Neural progenitor cell (in vitro differentiated cells): ENCODE measurements at regions not wholly inside any gene's neighbourhood (a gene's known extent, or its start where the extent isn't known, plus 50 kb on each side); places are given as distances from the start of the nearest gene placed in this dataset.

Source experiments
- DNase-seq: peaks from one replicate; pipeline ENCODE4 v3.0.0-alpha.2; 2016; ENCODE audit warnings: low spot score
- H2AFZ ChIP-seq: fragments of 200-600 bp; sonication (generic); replicated peaks from 2 replicates; pipeline ENCODE4 v1.6.1; 2016; ENCODE audit warnings: antibody characterized with exemption
- H3F3A ChIP-seq: fragments of 200-600 bp; sonication (generic); 2 replicates; pipeline ENCODE4 v1.6.1; 2016; ENCODE audit warnings: antibody characterized with exemption, low read depth
- H3K27ac ChIP-seq: fragments of 200-600 bp; sonication (generic); 2 replicates; pipeline ENCODE4 v1.5.1; 2016; ENCODE audit warnings: mild to moderate bottlenecking
- H3K27me3 ChIP-seq: fragments of 200-600 bp; sonication (generic); 2 replicates; pipeline ENCODE4 v1.6.1; 2016; ENCODE audit warnings: mild to moderate bottlenecking, moderate library complexity
- H3K36me3 ChIP-seq: fragments of 200-600 bp; sonication (generic); 2 replicates; pipeline ENCODE4 v1.5.1; 2016
- H3K4me1 ChIP-seq: fragments of 200-600 bp; sonication (generic); 2 replicates; pipeline ENCODE4 v1.6.1; 2016; ENCODE audit warnings: mixed run types
- H3K4me2 ChIP-seq: fragments of 200-600 bp; sonication (generic); 2 replicates; pipeline ENCODE4 v1.6.1; 2016
- H3K4me3 ChIP-seq: fragments of 200-600 bp; sonication (generic); 2 replicates; pipeline ENCODE4 v1.5.1; 2016
- H3K79me2 ChIP-seq: fragments of 200-600 bp; sonication (generic); 2 replicates; pipeline ENCODE4 v1.6.1; 2016; ENCODE audit warnings: low read depth
- H3K9ac ChIP-seq: fragments of 200-600 bp; sonication (generic); 2 replicates; pipeline ENCODE4 v1.6.1; 2016
- H3K9me3 ChIP-seq: fragments of 200-600 bp; sonication (generic); 2 replicates; pipeline ENCODE4 v1.5.1; 2016; ENCODE audit warnings: low read depth
- H4K20me1 ChIP-seq: fragments of 200-600 bp; sonication (generic); 2 replicates; pipeline ENCODE4 v1.6.1; 2016; ENCODE audit warnings: low read depth
- H3K27ac Mint-ChIP-seq: 3 replicates; pipeline ENCODE4 v1.8.0; 2021; ENCODE audit warnings: mixed read lengths
- H3K27me3 Mint-ChIP-seq: 2 replicates; pipeline ENCODE4 v1.8.0; 2022; ENCODE audit warnings: low read depth, mild to moderate bottlenecking, inconsistent platforms, moderate library complexity, mixed read lengths; ENCODE audit not compliant: insufficient read depth
- H3K36me3 Mint-ChIP-seq: 3 replicates; pipeline ENCODE4 v1.8.0; 2021; ENCODE audit warnings: mixed read lengths
- H3K4me1 Mint-ChIP-seq: 3 replicates; pipeline ENCODE4 v1.8.0; 2021; ENCODE audit warnings: mixed read lengths
- H3K4me3 Mint-ChIP-seq: 3 replicates; pipeline ENCODE4 v1.8.0; 2021; ENCODE audit warnings: mild to moderate bottlenecking, moderate library complexity, mixed read lengths
- H3K9me3 Mint-ChIP-seq: 3 replicates; pipeline ENCODE4 v1.8.0; 2020; ENCODE audit warnings: mixed read lengths
- EZH2 ChIP-seq: fragments of 200-600 bp; sonication (generic); IDR thresholded peaks from 2 replicates; pipeline ENCODE4 v1.6.1; 2017; ENCODE audit warnings: antibody characterized with exemption, mild to moderate bottlenecking, moderate library complexity
- EZH2phosphoT487 ChIP-seq: fragments of 200-600 bp; sonication (generic); IDR thresholded peaks from 2 replicates; pipeline ENCODE4 v1.6.1; 2017; ENCODE audit warnings: antibody characterized with exemption
- TF ChIP-seq, protein P1 (sequence below): fragments of 200-600 bp; sonication (generic); IDR thresholded peaks from 2 replicates; pipeline ENCODE4 v1.5.1; 2017; ENCODE audit warnings: antibody characterized with exemption, mild to moderate bottlenecking

DNA sequence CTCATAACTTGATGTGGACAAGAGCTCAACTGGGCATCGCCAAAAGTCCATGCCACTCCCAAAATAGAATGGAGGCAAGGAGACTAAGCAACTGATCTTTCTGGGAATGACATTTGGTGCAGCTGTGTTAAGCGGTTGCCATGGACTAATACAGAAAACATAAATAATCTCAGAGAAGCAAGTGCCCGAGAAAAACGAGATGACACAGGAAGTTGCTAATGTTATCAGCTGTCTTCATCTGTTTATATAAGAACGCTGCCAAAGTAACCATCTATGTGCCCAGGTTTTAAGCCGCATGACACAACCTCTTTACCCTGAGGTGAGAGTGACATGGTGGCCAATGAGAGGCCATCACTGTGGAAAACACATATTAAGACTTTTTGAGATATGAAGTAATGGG is 54.9 kb upstream of the SACS start:
- Histone ChIP-seq H3K9me3 (peaks cover 5% of the 10 kb centered on the region), H3F3A (peaks cover 10% of the 10 kb centered on the region), H2AFZ (no peak overlapping the region), H3K4me2 (no peak overlapping the region), H3K27me3 (no peaks in the 10 kb centered on the region), H3K4me1 (peaks cover 15% of the 10 kb centered on the region), H3K36me3 (no peaks in the 10 kb centered on the region), H3K9ac (no peak overlapping the region), H4K20me1 (no peaks in the 10 kb centered on the region), H3K27ac (no peak overlapping the region), H3K79me2 (no peaks in the 10 kb centered on the region), H3K4me3 (no peak overlapping the region)
- Mint-ChIP-seq H3K36me3 (no peaks in the 10 kb centered on the region), H3K27ac (no peak overlapping the region), H3K27me3 (no peaks in the 10 kb centered on the region), H3K9me3 (no peaks in the 10 kb centered on the region), H3K4me1 (peaks cover 8% of the 10 kb centered on the region), H3K4me3 (no peak overlapping the region)
- no peak for DNase-seq
- TF ChIP-seq, protein P1, sequence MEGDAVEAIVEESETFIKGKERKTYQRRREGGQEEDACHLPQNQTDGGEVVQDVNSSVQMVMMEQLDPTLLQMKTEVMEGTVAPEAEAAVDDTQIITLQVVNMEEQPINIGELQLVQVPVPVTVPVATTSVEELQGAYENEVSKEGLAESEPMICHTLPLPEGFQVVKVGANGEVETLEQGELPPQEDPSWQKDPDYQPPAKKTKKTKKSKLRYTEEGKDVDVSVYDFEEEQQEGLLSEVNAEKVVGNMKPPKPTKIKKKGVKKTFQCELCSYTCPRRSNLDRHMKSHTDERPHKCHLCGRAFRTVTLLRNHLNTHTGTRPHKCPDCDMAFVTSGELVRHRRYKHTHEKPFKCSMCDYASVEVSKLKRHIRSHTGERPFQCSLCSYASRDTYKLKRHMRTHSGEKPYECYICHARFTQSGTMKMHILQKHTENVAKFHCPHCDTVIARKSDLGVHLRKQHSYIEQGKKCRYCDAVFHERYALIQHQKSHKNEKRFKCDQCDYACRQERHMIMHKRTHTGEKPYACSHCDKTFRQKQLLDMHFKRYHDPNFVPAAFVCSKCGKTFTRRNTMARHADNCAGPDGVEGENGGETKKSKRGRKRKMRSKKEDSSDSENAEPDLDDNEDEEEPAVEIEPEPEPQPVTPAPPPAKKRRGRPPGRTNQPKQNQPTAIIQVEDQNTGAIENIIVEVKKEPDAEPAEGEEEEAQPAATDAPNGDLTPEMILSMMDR = no peak
- TF ChIP-seq EZH2phosphoT487 (no peak), EZH2 (no peak)

DNA sequence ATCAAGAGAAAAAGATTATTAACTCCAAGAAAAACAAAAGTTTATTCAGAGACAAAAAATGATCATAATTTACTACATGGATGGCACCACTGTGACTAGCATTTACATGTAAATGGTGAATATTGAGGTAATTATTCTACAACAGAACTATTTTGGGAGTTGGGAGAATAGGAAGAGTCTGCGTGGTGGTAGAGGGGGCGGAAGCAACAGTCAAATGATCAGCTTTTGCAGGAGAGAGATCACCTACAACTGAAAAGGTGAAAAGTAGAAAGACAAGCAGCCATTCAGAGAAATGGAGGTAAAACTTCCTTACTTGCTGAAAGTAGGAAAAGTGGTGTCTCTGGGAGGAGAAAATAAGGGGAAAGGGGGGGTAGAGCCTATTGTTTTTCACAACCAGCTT is 62.8 kb upstream of the SACS start:
- H3K27ac Mint-ChIP-seq = no peak overlapping the region
- H3K9me3 Mint-ChIP-seq = peaks cover 6% of the 10 kb centered on the region

DNA sequence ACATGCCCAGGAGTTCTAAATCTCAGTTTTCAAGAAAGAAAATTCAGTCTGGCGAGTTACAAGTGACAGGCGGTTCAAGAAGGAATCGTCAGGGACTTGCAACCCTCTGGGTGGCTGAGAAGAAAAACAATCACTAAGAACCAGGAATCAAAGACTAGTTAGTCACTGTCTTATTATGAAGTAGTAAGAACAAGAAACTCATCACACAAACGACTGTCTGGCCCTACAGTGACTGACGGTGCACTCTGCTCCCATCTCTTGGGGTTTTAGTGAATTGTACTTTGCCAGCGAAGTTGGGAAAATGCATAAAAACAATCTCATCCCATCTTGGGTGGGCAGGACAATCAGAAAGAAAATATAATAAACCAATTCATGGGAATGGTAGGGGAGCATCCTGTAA is 63.7 kb upstream of the SACS start:
- peaks cover 3% of the 10 kb centered on the region for H3K4me1 Mint-ChIP-seq
- no peak overlapping the region for H3K9ac ChIP-seq
- H2AFZ ChIP-seq = no peak overlapping the region

More for the DNA sequence above, 62.8 kb upstream of the SACS start:
- Histone ChIP-seq H3K36me3 (no peaks in the 10 kb centered on the region), H3K9ac (no peak overlapping the region), H4K20me1 (no peaks in the 10 kb centered on the region), H3K79me2 (no peaks in the 10 kb centered on the region), H3K9me3 (no peaks in the 10 kb centered on the region), H3K4me3 (no peak overlapping the region), H3K27me3 (no peaks in the 10 kb centered on the region), H2AFZ (no peak overlapping the region), H3K27ac (no peak overlapping the region), H3K4me2 (no peak overlapping the region), H3K4me1 (peaks cover 6% of the 10 kb centered on the region), H3F3A (no peaks in the 10 kb centered on the region)
- peaks cover 3% of the 10 kb centered on the region for H3K4me1 Mint-ChIP-seq
- peaks cover 4% of the 10 kb centered on the region for H3K36me3 Mint-ChIP-seq
- H3K4me3 Mint-ChIP-seq = no peak overlapping the region
- TF ChIP-seq EZH2 (no peak), EZH2phosphoT487 (no peak)
- TF ChIP-seq, protein P1 = no peak
- no peak for DNase-seq
- peaks cover 8% of the 10 kb centered on the region for H3K27me3 Mint-ChIP-seq

More for the DNA sequence above, 63.7 kb upstream of the SACS start:
- Histone ChIP-seq H4K20me1 (no peaks in the 10 kb centered on the region), H3K4me3 (no peak overlapping the region), H3K4me2 (no peak overlapping the region), H3K4me1 (peaks cover 6% of the 10 kb centered on the region), H3K27ac (no peak overlapping the region), H3K79me2 (no peaks in the 10 kb centered on the region), H3F3A (no peaks in the 10 kb centered on the region), H3K36me3 (no peaks in the 10 kb centered on the region), H3K9me3 (no peaks in the 10 kb centered on the region), H3K27me3 (no peaks in the 10 kb centered on the region)
- no peak for DNase-seq
- peak overlapping the region; percentile 40 for H3K27ac Mint-ChIP-seq
- peaks cover 8% of the 10 kb centered on the region for H3K27me3 Mint-ChIP-seq
- TF ChIP-seq EZH2 = no peak
- no peak for TF ChIP-seq EZH2phosphoT487
- TF ChIP-seq, protein P1 = no peak
- H3K9me3 Mint-ChIP-seq = peaks cover 6% of the 10 kb centered on the region
- peaks cover 4% of the 10 kb centered on the region for H3K36me3 Mint-ChIP-seq
- no peak overlapping the region for H3K4me3 Mint-ChIP-seq
